ENCODE measurements at regions not wholly inside any gene's neighbourhood (a gene's known extent, or its start where the extent isn't known, plus 50 kb on each side); places are given as distances from the start of the nearest gene placed in this dataset.

- TF ChIP-seq, protein P1, sequence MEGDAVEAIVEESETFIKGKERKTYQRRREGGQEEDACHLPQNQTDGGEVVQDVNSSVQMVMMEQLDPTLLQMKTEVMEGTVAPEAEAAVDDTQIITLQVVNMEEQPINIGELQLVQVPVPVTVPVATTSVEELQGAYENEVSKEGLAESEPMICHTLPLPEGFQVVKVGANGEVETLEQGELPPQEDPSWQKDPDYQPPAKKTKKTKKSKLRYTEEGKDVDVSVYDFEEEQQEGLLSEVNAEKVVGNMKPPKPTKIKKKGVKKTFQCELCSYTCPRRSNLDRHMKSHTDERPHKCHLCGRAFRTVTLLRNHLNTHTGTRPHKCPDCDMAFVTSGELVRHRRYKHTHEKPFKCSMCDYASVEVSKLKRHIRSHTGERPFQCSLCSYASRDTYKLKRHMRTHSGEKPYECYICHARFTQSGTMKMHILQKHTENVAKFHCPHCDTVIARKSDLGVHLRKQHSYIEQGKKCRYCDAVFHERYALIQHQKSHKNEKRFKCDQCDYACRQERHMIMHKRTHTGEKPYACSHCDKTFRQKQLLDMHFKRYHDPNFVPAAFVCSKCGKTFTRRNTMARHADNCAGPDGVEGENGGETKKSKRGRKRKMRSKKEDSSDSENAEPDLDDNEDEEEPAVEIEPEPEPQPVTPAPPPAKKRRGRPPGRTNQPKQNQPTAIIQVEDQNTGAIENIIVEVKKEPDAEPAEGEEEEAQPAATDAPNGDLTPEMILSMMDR (IDR thresholded peaks at IDR 0.05), result no peak
- TF ChIP-seq POLR2A (IDR thresholded peaks at IDR 0.05), result no peak
These were observed 74.2 kb upstream of the KCNH7 start for GRCh38 chr2:162912787-162913186.

All from esophagus squamous epithelium (tissue), 4 donors.